HepG2 (cell line): ENCODE measurements at regions not wholly inside any gene's neighbourhood (a gene's known extent, or its start where the extent isn't known, plus 50 kb on each side); places are given as distances from the start of the nearest gene placed in this dataset.

Source experiments
- DMAP1 ChIP-seq: IDR thresholded peaks from 2 replicates; pipeline ENCODE4 v1.6.1; 2016
- HOXA9 ChIP-seq: sonication (generic); formaldehyde crosslinking; IDR thresholded peaks from 2 replicates; pipeline ENCODE4 v1.8.1; 2022; ENCODE audit warnings: missing genetic modification reagents, mild to moderate bottlenecking, moderate library complexity, borderline replicate concordance
- NR1H2 ChIP-seq: sonication (generic); formaldehyde crosslinking; IDR thresholded peaks from 2 replicates; pipeline ENCODE4 v1.8.1; 2022; ENCODE audit warnings: low read depth, missing genetic modification reagents, borderline replicate concordance
- TCF7 ChIP-seq: sonication (generic); IDR thresholded peaks from 2 replicates; pipeline ENCODE4 v1.6.1; 2016; ENCODE audit warnings: antibody characterized with exemption, low read depth
- ZNF552 ChIP-seq: sonication (generic); formaldehyde crosslinking; IDR thresholded peaks from 2 replicates; pipeline ENCODE4 v1.9.0; 2022; ENCODE audit warnings: missing genetic modification reagents, mild to moderate bottlenecking, borderline replicate concordance
- ZNF879 ChIP-seq: sonication (generic); formaldehyde crosslinking; IDR thresholded peaks from 2 replicates; pipeline ENCODE4 v1.8.1; 2023; ENCODE audit warnings: missing genetic modification reagents
- TF ChIP-seq, protein P1 (sequence below): IDR thresholded peaks from 2 replicates; pipeline ENCODE4 v1.6.1; 2018; ENCODE audit warnings: missing genetic modification reagents, mild to moderate bottlenecking, missing compliant biosample characterization
- TF ChIP-seq, protein P2 (sequence below): sonication (generic); formaldehyde crosslinking; conservative IDR thresholded peaks from 2 replicates; pipeline ENCODE4 v1.4.0; 2020; ENCODE audit warnings: missing genetic modification reagents
- TF ChIP-seq, protein P3 (sequence below): sonication (generic); formaldehyde crosslinking; IDR thresholded peaks from 2 replicates; pipeline ENCODE4 v1.4.0; 2020; ENCODE audit warnings: missing genetic modification reagents
- TF ChIP-seq, protein P4 (sequence below), 2 experiments: sonication (generic) in 1 of 2; formaldehyde crosslinking in 1 of 2; IDR thresholded peaks; 2 replicates each; pipeline versions ENCODE4 v1.4.0 to v1.6.1; 2016 to 2020; ENCODE audit warnings: borderline replicate concordance in 1 of 2, low read depth in 1 of 2, mild to moderate bottlenecking in 1 of 2, missing genetic modification reagents in 1 of 2
- TF ChIP-seq, protein P5 (sequence below), 2 experiments: sonication (generic) in 1 of 2; formaldehyde crosslinking in 1 of 2; IDR thresholded peaks; 2 replicates each; pipeline versions ENCODE4 v1.6.1 to v1.9.0; 2014 to 2022; ENCODE audit warnings: antibody characterized with exemption in 1 of 2, borderline replicate concordance in 1 of 2, inconsistent platforms in 1 of 2, low read depth in 1 of 2, missing genetic modification reagents in 1 of 2

DNA sequence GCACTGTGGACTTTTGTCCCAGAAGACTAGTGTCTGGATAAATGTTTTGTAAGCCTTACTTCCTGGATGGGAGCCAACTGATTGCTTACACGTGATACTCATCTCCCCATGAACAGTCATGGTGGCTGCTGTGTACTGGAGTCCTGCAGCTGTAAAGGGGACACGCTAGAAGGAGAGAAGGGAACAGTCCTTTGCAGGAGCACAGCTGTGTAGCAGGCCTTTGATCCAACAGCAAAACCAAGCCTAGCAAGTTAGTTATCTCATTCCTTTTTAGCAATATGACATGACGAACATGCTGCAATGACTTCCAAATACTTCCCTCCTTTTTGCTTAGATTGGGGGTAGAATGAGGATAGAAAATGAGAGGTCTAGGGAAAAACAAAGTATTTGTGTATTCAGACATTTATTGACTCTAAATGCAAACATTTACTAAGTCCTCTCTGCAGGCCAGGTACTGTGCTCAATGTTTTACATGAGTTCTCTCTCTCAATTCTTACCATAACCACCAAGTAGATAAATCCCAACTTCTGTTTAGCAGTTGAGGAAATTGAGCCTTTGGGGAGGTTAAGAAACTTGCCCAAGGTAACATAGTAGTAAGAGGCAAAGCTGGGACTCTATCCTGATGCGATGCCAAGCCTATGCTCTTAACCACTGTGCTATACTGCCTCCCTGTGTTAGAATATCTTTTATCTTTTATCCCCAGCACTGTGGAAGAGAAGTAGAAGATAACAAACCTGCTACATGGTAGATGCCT is 55.4 kb upstream of the CD28 start (continued):
- TF ChIP-seq, protein P1, sequence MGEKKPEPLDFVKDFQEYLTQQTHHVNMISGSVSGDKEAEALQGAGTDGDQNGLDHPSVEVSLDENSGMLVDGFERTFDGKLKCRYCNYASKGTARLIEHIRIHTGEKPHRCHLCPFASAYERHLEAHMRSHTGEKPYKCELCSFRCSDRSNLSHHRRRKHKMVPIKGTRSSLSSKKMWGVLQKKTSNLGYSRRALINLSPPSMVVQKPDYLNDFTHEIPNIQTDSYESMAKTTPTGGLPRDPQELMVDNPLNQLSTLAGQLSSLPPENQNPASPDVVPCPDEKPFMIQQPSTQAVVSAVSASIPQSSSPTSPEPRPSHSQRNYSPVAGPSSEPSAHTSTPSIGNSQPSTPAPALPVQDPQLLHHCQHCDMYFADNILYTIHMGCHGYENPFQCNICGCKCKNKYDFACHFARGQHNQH (CRISPR knock-in tag), result peak; percentile 89; the same call in 1 of the 2 replicates
- TF ChIP-seq ZNF879 (CRISPR knock-in tag), result no peak
- TF ChIP-seq, protein P2, sequence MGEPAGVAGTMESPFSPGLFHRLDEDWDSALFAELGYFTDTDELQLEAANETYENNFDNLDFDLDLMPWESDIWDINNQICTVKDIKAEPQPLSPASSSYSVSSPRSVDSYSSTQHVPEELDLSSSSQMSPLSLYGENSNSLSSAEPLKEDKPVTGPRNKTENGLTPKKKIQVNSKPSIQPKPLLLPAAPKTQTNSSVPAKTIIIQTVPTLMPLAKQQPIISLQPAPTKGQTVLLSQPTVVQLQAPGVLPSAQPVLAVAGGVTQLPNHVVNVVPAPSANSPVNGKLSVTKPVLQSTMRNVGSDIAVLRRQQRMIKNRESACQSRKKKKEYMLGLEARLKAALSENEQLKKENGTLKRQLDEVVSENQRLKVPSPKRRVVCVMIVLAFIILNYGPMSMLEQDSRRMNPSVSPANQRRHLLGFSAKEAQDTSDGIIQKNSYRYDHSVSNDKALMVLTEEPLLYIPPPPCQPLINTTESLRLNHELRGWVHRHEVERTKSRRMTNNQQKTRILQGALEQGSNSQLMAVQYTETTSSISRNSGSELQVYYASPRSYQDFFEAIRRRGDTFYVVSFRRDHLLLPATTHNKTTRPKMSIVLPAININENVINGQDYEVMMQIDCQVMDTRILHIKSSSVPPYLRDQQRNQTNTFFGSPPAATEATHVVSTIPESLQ (CRISPR knock-in tag), result no peak; the same call in 1 of the 2 replicates
- no peak for TF ChIP-seq TCF7
- TF ChIP-seq, protein P3, sequence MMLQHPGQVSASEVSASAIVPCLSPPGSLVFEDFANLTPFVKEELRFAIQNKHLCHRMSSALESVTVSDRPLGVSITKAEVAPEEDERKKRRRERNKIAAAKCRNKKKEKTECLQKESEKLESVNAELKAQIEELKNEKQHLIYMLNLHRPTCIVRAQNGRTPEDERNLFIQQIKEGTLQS (CRISPR knock-in tag), result no peak
- no peak for TF ChIP-seq HOXA9 (CRISPR knock-in tag)
- no peak for TF ChIP-seq NR1H2 (CRISPR knock-in tag)
- TF ChIP-seq, protein P4, sequence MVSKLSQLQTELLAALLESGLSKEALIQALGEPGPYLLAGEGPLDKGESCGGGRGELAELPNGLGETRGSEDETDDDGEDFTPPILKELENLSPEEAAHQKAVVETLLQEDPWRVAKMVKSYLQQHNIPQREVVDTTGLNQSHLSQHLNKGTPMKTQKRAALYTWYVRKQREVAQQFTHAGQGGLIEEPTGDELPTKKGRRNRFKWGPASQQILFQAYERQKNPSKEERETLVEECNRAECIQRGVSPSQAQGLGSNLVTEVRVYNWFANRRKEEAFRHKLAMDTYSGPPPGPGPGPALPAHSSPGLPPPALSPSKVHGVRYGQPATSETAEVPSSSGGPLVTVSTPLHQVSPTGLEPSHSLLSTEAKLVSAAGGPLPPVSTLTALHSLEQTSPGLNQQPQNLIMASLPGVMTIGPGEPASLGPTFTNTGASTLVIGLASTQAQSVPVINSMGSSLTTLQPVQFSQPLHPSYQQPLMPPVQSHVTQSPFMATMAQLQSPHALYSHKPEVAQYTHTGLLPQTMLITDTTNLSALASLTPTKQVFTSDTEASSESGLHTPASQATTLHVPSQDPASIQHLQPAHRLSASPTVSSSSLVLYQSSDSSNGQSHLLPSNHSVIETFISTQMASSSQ (IDR thresholded peaks at IDR 0.05; ENCODE audit: low read depth), result no peak
- TF ChIP-seq, protein P4 (CRISPR knock-in tag; IDR thresholded peaks at IDR 0.05; ENCODE audit: borderline replicate concordance), result no peak
- TF ChIP-seq ZNF552, result no peak
- peak; percentile 86 for TF ChIP-seq DMAP1 (CRISPR knock-in tag)
- TF ChIP-seq, protein P5, sequence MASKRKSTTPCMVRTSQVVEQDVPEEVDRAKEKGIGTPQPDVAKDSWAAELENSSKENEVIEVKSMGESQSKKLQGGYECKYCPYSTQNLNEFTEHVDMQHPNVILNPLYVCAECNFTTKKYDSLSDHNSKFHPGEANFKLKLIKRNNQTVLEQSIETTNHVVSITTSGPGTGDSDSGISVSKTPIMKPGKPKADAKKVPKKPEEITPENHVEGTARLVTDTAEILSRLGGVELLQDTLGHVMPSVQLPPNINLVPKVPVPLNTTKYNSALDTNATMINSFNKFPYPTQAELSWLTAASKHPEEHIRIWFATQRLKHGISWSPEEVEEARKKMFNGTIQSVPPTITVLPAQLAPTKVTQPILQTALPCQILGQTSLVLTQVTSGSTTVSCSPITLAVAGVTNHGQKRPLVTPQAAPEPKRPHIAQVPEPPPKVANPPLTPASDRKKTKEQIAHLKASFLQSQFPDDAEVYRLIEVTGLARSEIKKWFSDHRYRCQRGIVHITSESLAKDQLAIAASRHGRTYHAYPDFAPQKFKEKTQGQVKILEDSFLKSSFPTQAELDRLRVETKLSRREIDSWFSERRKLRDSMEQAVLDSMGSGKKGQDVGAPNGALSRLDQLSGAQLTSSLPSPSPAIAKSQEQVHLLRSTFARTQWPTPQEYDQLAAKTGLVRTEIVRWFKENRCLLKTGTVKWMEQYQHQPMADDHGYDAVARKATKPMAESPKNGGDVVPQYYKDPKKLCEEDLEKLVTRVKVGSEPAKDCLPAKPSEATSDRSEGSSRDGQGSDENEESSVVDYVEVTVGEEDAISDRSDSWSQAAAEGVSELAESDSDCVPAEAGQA (IDR thresholded peaks at IDR 0.05; ENCODE audit: low read depth), result peak; percentile 70; the same call in 1 of the 2 replicates
- TF ChIP-seq, protein P5 (CRISPR knock-in tag; IDR thresholded peaks at IDR 0.05; ENCODE audit: borderline replicate concordance), result no peak
